SK-N-SH (cell line): ENCODE measurements at regions not wholly inside any gene's neighbourhood (a gene's known extent, or its start where the extent isn't known, plus 50 kb on each side); places are given as distances from the start of the nearest gene placed in this dataset.

ENCODE experiments used
- CTCF ChIA-PET: fragments of 300-600, 350-600 bp; formaldehyde crosslinking; extraction: SDS; loops from one replicate; lab custom pipeline; 2021; lab: Yijun Ruan, JAX
- POLR2A ChIA-PET: fragments of 350-600 bp; sonication (Branson Sonifier 250); formaldehyde crosslinking; extraction: SDS; loops from one replicate; lab custom pipeline; 2020; ENCODE audit warnings: antibody characterized with exemption, inconsistent platforms; lab: Yijun Ruan, JAX
- DNase-seq: peaks from one replicate; pipeline ENCODE4 v3.0.0; 2012
- H2AFZ ChIP-seq: fragments of 200-600 bp; sonication (generic); 2 replicates; pipeline ENCODE4 v1.8.1; 2016; ENCODE audit warnings: antibody characterized with exemption, mild to moderate bottlenecking, low read depth
- H3F3A ChIP-seq: fragments of 200-600 bp; sonication (generic); replicated peaks from 2 replicates; pipeline ENCODE3; 2016; ENCODE audit warnings: antibody characterized with exemption, mild to moderate bottlenecking; ENCODE audit not compliant: insufficient read depth
- H3K27ac ChIP-seq, 2 experiments: fragments of 200-500 bp in 1 of 2; fragments of 200-600 bp in 1 of 2; sonication (Bioruptor generic) in 1 of 2; sonication (generic), shearing (Covaris generic) in 1 of 2; 2 replicates each; pipeline versions ENCODE4 v1.5.1 to v1.6.1; 2014 to 2016; ENCODE audit warnings: low read depth in 2 of 2, inconsistent platforms in 1 of 2, low read length in 1 of 2, mild to moderate bottlenecking in 1 of 2, mixed read lengths in 1 of 2
- H3K27me3 ChIP-seq: fragments of 200-600 bp; sonication (generic), shearing (Covaris generic); 2 replicates; pipeline ENCODE4 v1.6.1; 2016; ENCODE audit warnings: mixed run types; ENCODE audit not compliant: insufficient read depth
- H3K36me3 ChIP-seq, 2 experiments: fragments of 200-500 bp in 1 of 2; fragments of 200-600 bp in 1 of 2; sonication (Bioruptor generic) in 1 of 2; sonication (generic) in 1 of 2; replicated peaks in 1 of 2; 2 replicates each; pipeline versions ENCODE3 to v1.5.1; 2014 to 2016; ENCODE audit warnings: low read length in 1 of 2, mild to moderate bottlenecking in 1 of 2; ENCODE audit not compliant: insufficient read depth in 2 of 2, control insufficient read depth in 1 of 2
- H3K4me1 ChIP-seq, 2 experiments: fragments of 200-500 bp in 1 of 2; fragments of 200-600 bp in 1 of 2; sonication (Bioruptor generic) in 1 of 2; sonication (generic), shearing (Covaris generic) in 1 of 2; 2 replicates each; pipeline versions ENCODE4 v1.5.1 to v1.6.1; 2014 to 2016; ENCODE audit warnings: low read depth in 1 of 2, low read length in 1 of 2, mixed run types in 1 of 2; ENCODE audit not compliant: insufficient read depth in 2 of 2, control insufficient read depth in 1 of 2
- H3K4me2 ChIP-seq: fragments of 200-600 bp; sonication (generic), shearing (Covaris generic); 2 replicates; pipeline ENCODE4 v1.6.1; 2017; ENCODE audit warnings: mixed run types
- H3K4me3 ChIP-seq, 2 experiments: fragments of 200-500 bp in 1 of 2; fragments of 200-600 bp in 1 of 2; sonication (Bioruptor generic) in 1 of 2; sonication (generic), shearing (Covaris generic) in 1 of 2; 2 replicates each; pipeline versions ENCODE4 v1.5.1 to v1.8.1; 2014 to 2016; ENCODE audit warnings: low read depth in 2 of 2, inconsistent platforms in 1 of 2, low read length in 1 of 2, mild to moderate bottlenecking in 1 of 2, mixed read lengths in 1 of 2, moderate library complexity in 1 of 2
- H3K79me2 ChIP-seq: fragments of 200-600 bp; sonication (generic); 2 replicates; pipeline ENCODE4 v1.8.1; 2017; ENCODE audit warnings: mild to moderate bottlenecking; ENCODE audit not compliant: insufficient read depth
- H3K9ac ChIP-seq: fragments of 200-600 bp; sonication (generic); 2 replicates; pipeline ENCODE4 v1.6.1; 2017; ENCODE audit warnings: mixed run types
- H3K9me2 ChIP-seq: fragments of 200-600 bp; sonication (generic); 2 replicates; pipeline ENCODE4 v1.6.1; 2017; ENCODE audit warnings: mixed run types
- H3K9me3 ChIP-seq: fragments of 200-600 bp; sonication (generic); 2 replicates; pipeline ENCODE4 v1.6.1; 2017; ENCODE audit warnings: mixed run types, mild to moderate bottlenecking, moderate library complexity
- H4K20me1 ChIP-seq: fragments of 200-600 bp; sonication (generic); 2 replicates; pipeline ENCODE4 v1.6.1; 2017; ENCODE audit warnings: mild to moderate bottlenecking, mixed run types; ENCODE audit not compliant: insufficient read depth
- CHD2 ChIP-seq: fragments of 150-350 bp; IDR thresholded peaks from 2 replicates; pipeline ENCODE4 v1.6.1; 2018; ENCODE audit warnings: low read length; ENCODE audit not compliant: partially characterized antibody
- ELF1 ChIP-seq: IDR thresholded peaks from 2 replicates; pipeline ENCODE4 v1.4.0; 2012
- EP300 ChIP-seq, 2 experiments: IDR thresholded peaks; 2 replicates each; pipeline versions ENCODE4 v1.4.0 to v1.6.1; 2012; ENCODE audit warnings: borderline replicate concordance in 1 of 2, low read depth in 1 of 2, low read length in 1 of 2
- FOXM1 ChIP-seq: IDR thresholded peaks from 2 replicates; pipeline ENCODE4 v1.4.0; 2012; ENCODE audit warnings: low read depth, mild to moderate bottlenecking
- GABPA ChIP-seq: IDR thresholded peaks from 2 replicates; pipeline ENCODE4 v1.4.0; 2012; ENCODE audit warnings: low read depth, mild to moderate bottlenecking
- GATA2 ChIP-seq: sonication (generic); formaldehyde crosslinking; IDR thresholded peaks from 2 replicates; pipeline ENCODE4 v1.5.0; 2020; ENCODE audit warnings: mild to moderate bottlenecking, missing genetic modification reagents
- IRF3 ChIP-seq: fragments of 150-350 bp; IDR thresholded peaks from 2 replicates; pipeline ENCODE4 v1.6.1; 2016; ENCODE audit warnings: mild to moderate bottlenecking, low read depth, low read length
- MAX ChIP-seq: IDR thresholded peaks from 2 replicates; pipeline ENCODE4 v1.4.0; 2012; ENCODE audit warnings: low read depth
- MXI1 ChIP-seq: IDR thresholded peaks from 2 replicates; pipeline ENCODE4 v1.6.1; 2012; ENCODE audit warnings: mild to moderate bottlenecking, low read depth, low read length, improper control_type of control experiment
- NRF1 ChIP-seq: IDR thresholded peaks from 2 replicates; pipeline ENCODE4 v1.6.1; 2012; ENCODE audit warnings: low read depth, mild to moderate bottlenecking, low read length
- PBX3 ChIP-seq: IDR thresholded peaks from 2 replicates; pipeline ENCODE4; 2012
- RAD21 ChIP-seq: IDR thresholded peaks from 2 replicates; pipeline ENCODE4 v1.6.1; 2012; ENCODE audit warnings: mild to moderate bottlenecking, low read length
- RCOR1 ChIP-seq: fragments of 150-350 bp; IDR thresholded peaks from 2 replicates; pipeline ENCODE4 v1.6.1; 2017; ENCODE audit warnings: antibody characterized with exemption, low read length
- RXRA ChIP-seq: IDR thresholded peaks from 2 replicates; pipeline ENCODE4 v1.4.0; 2012; ENCODE audit warnings: low read depth, mild to moderate bottlenecking, borderline replicate concordance
- SIN3A ChIP-seq: IDR thresholded peaks from 2 replicates; pipeline ENCODE4 v1.6.1; 2012; ENCODE audit warnings: low read depth, mild to moderate bottlenecking, low read length, moderate library complexity, borderline replicate concordance
- USF2 ChIP-seq: fragments of 150-350 bp; IDR thresholded peaks from 2 replicates; pipeline ENCODE4 v1.6.1; 2017; ENCODE audit warnings: antibody characterized with exemption, low read length, low read depth, borderline replicate concordance
- YY1 ChIP-seq: IDR thresholded peaks from 2 replicates; pipeline ENCODE4 v1.4.0; 2012; ENCODE audit warnings: low read depth, mild to moderate bottlenecking
- ZBTB33 ChIP-seq: IDR thresholded peaks from 2 replicates; pipeline ENCODE4 v1.4.0; 2012; ENCODE audit warnings: low read depth, borderline replicate concordance
- WGBS: methylation state at CpG from one replicate; pipeline ENCODE4 v1.1.6; 2017; ENCODE audit warnings: low lambda C conversion rate; 5-methylcytosine and 5-hydroxymethylcytosine counted together

GRCh38 chr2:11930211-11930761 is 183.9 kb downstream of the LPIN1 start:
- Histone ChIP-seq H4K20me1 (no peaks in the 10 kb centered on the region), H3K79me2 (no peaks in the 10 kb centered on the region), H3K4me1 (peaks cover 0 to 6% of the 10 kb centered on the region in 2 experiments; a peak in 1 of 4 replicates), H3K9me2 (no peaks in the 10 kb centered on the region), H3K27ac (no peak overlapping the region), H3K4me3 (no peak overlapping the region), H3K9ac (no peak overlapping the region), H3F3A (no peaks in the 10 kb centered on the region), H3K9me3 (no peaks in the 10 kb centered on the region), H3K27me3 (no peaks in the 10 kb centered on the region), H3K4me2 (no peak overlapping the region), H2AFZ (no peak overlapping the region), H3K36me3 (no peaks in the 10 kb centered on the region)
- peak; percentile 32 for DNase-seq
- ChIA-PET POLR2A (interaction anchor here (1.4 kb wide), 1 partner anchor 9 kb away, joined by 3 read pairs; no protein-coding TSS in a partner anchor), CTCF (interaction anchor here (1.7 kb wide), 1 partner anchor 38 kb away, joined by 4 read pairs; no protein-coding TSS in a partner anchor)
- TF ChIP-seq RAD21 (no peak), GATA2 (CRISPR knock-in tag) (no peak), IRF3 (no peak)
- 70% methylated on average over 11 of the region's 11 CpGs for WGBS

GRCh38 chr2:11932048-11932512 is 185.6 kb downstream of the LPIN1 start:
- H2AFZ ChIP-seq = no peak overlapping the region
- no peak overlapping the region for H3K9ac ChIP-seq
- DNase-seq = no peak
- no peak overlapping the region for H3K27ac ChIP-seq
- no peaks in the 10 kb centered on the region for H3K79me2 ChIP-seq
- no peaks in the 10 kb centered on the region for H3K36me3 ChIP-seq
- no peaks in the 10 kb centered on the region for H3F3A ChIP-seq
- POLR2A ChIA-PET = no interaction called here
- H3K4me3 ChIP-seq = no peak overlapping the region
- no peaks in the 10 kb centered on the region for H4K20me1 ChIP-seq
- no peaks in the 10 kb centered on the region for H3K27me3 ChIP-seq
- H3K9me3 ChIP-seq = no peaks in the 10 kb centered on the region
- CTCF ChIA-PET = no interaction called here
- WGBS = 82% methylated on average over 7 of the region's 7 CpGs
- H3K4me2 ChIP-seq = no peak overlapping the region
- no peaks in the 10 kb centered on the region for H3K9me2 ChIP-seq
- peaks cover 0 to 6% of the 10 kb centered on the region in 2 experiments; a peak in 1 of 4 replicates for H3K4me1 ChIP-seq
- no peak for TF ChIP-seq ZBTB33
- TF ChIP-seq CHD2 = no peak
- TF ChIP-seq SIN3A = no peak
- TF ChIP-seq FOXM1 = no peak
- TF ChIP-seq GATA2 (CRISPR knock-in tag) = no peak
- TF ChIP-seq RXRA = no peak
- TF ChIP-seq IRF3 = no peak
- no peak for TF ChIP-seq MXI1
- TF ChIP-seq GABPA = no peak
- no peak for TF ChIP-seq USF2
- no peak for TF ChIP-seq NRF1
- TF ChIP-seq RAD21 = no peak
- no peak for TF ChIP-seq RCOR1
- TF ChIP-seq EP300 (IDR thresholded peaks at IDR 0.05; ENCODE audit: borderline replicate concordance in 1 of 2, low read depth in 1 of 2, low read length in 1 of 2) = no peak
- no peak for TF ChIP-seq PBX3
- no peak for TF ChIP-seq ELF1
- no peak for TF ChIP-seq YY1
- TF ChIP-seq MAX = no peak
